ENCODE measurements at regions not wholly inside any gene's neighbourhood (a gene's known extent, or its start where the extent isn't known, plus 50 kb on each side); places are given as distances from the start of the nearest gene placed in this dataset.

DNA sequence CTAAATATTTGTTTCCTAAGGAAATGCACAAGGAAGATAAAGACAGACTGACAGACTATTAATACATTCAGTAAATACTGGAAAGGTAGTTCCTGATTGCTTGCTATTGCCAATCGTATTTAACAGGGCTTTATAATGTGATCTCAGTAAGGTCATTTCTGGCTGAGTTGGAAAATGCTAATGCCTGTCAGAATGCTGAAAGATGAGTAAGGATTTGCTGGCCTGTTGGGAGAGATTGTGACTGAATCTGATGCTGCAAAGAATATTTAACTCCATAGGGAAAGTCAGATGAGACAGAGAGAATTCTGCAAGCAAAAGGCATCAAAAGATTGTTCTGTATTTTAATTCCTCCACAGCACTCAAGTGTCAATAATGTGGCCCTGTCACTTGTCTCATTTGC is 169.0 kb downstream of the BEND2 start:
- TF ChIP-seq CTCF (IDR thresholded peaks at IDR 0.05; ENCODE audit: insufficient read depth, low read depth, low read length, missing control alignments), result no peak
- no peak for DNase-seq (ENCODE audit: low read depth)
- H3K4me3 ChIP-seq (ENCODE audit: low read length), result no peak overlapping the region

DNA sequence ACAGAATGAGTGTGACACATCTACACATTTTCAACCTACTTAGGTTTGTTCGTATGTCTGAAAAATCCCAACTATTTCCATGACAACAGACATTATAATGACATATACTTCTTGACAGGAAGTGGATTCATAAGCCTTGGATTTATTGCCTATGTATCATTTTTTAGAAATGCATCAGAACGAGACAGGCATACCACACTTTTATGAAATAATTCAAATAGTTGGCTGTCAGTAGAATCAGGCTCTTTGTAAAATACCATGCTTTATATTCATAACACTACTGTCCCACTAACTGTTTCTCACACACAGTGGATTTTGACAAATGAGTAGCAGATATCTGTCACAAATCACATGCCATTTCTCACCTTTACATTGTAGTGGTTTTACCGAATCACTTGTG is 173.2 kb downstream of the BEND2 start:
- no peak for DNase-seq (ENCODE audit: low read depth)

DNA sequence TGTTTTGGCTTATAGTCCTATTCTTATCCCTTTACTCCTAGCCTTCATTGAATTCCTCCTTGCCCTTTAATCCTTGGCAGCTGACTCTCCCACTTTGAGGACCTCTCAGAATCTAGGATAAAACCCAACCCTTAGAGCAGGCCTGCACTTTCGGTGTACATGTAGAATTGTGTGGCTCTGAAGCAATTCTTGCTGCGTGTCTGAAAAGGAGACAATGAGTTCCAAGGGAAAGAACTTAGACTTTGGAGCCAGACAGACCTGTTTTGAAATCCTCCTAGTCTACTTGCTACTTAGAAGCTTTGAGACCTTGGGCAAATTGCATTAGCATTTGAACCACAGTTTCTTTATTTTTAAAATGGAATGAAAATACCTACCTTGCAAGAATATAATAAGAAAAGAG is 175.2 kb downstream of the BEND2 start:
- no peak for TF ChIP-seq CTCF (IDR thresholded peaks at IDR 0.05; ENCODE audit: insufficient read depth, low read depth, low read length, missing control alignments)
- H3K4me3 ChIP-seq (ENCODE audit: low read length), result no peak overlapping the region
- no peak for DNase-seq (ENCODE audit: low read depth)

More for the DNA sequence above, 173.2 kb downstream of the BEND2 start:
- TF ChIP-seq CTCF (IDR thresholded peaks at IDR 0.05; ENCODE audit: insufficient read depth, low read depth, low read length, missing control alignments), result no peak
- no peak overlapping the region for H3K4me3 ChIP-seq (ENCODE audit: low read length)

- no peak overlapping the region for H3K4me3 ChIP-seq (ENCODE audit: low read length)
- TF ChIP-seq CTCF (IDR thresholded peaks at IDR 0.05; ENCODE audit: insufficient read depth, low read depth, low read length, missing control alignments), result no peak
- DNase-seq (ENCODE audit: low read depth), result no peak
Observed at GRCh38 chrX:18042776-18043175, 177.9 kb downstream of the BEND2 start.

DNA sequence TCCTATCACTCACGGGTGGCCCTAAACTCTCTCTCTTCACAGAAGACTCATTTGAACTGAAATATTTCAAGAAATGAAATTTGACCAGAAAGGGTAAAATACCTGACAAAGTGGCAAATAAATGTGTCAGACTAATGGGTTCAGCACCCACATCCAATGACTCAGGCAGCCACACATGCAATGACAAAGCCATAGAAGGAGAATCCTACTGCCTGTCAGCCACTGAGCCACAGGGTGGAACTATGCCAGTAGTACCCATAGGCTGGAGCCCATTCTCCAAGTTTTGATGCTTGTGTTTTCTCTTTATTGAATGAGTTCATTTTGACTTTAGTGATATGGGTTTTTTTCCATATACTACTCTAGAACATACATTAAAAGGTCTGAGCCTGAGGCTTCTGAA is 179.0 kb downstream of the BEND2 start:
- no peak for DNase-seq (ENCODE audit: low read depth)
- TF ChIP-seq CTCF (IDR thresholded peaks at IDR 0.05; ENCODE audit: insufficient read depth, low read depth, low read length, missing control alignments), result no peak

GRCh38 chrX:18039023-18039422 is 177.9 kb upstream of the RAI2 start:
- TF ChIP-seq CTCF (IDR thresholded peaks at IDR 0.05; ENCODE audit: insufficient read depth, low read depth, low read length, missing control alignments), result no peak
- DNase-seq (ENCODE audit: low read depth), result no peak

More for the DNA sequence above, 179.0 kb downstream of the BEND2 start:
- no peak overlapping the region for H3K4me3 ChIP-seq (ENCODE audit: low read length)

DNA sequence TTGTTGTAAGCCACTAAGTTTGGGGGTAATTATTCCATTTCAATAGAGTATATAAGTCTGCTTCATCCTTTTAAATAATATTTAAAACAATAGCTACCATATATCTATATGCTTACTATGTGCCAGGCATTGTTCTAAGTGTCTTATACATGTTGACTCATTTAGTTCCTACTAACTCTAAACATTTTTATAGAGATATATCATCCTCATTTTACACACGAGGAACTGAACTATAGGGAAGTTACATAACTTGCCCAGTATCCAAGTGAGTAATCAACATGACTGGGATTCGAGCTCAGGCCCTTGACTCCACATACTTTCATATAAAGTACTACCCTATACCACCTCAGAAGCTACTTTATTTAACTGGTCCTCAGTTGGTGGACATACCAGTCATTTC is 175.3 kb upstream of the RAI2 start:
- TF ChIP-seq CTCF (IDR thresholded peaks at IDR 0.05; ENCODE audit: insufficient read depth, low read depth, low read length, missing control alignments), result no peak
- DNase-seq (ENCODE audit: low read depth), result peak; percentile 15
- no peak overlapping the region for H3K4me3 ChIP-seq (ENCODE audit: low read length)

More at GRCh38 chrX:18039023-18039422, 177.9 kb upstream of the RAI2 start:
- no peak overlapping the region for H3K4me3 ChIP-seq (ENCODE audit: low read length)
